K562 (cell line): ENCODE measurements at regions not wholly inside any gene's neighbourhood (a gene's known extent, or its start where the extent isn't known, plus 50 kb on each side); places are given as distances from the start of the nearest gene placed in this dataset.
A peak's percentile ranks its signal among the peaks of the same experiment; 100 is the strongest.

Experiments used
- ATAC-seq: fragments of 200-7000 bp; cut with Tn5 transposase; 3 replicates; pipeline ENCODE4 v1.9.1; 2020; ENCODE audit warnings: moderate library complexity
- BruUV-seq: library from RNA; stranded (reverse); fragments of 400-500 nt; replicated peaks from 2 replicates; lab custom pipeline; 2021; lab: Mats Ljungman, UMichigan
- CTCF ChIA-PET: fragments of 300-600 bp; formaldehyde crosslinking; extraction: SDS; loops from one replicate; lab custom pipeline; 2021; ENCODE audit warnings: low intra/inter-chr PET ratio; lab: Yijun Ruan, JAX
- POLR2A ChIA-PET: fragments of 300-600, 350-650 bp; sonication (Branson Sonifier 250); formaldehyde crosslinking; extraction: SDS; loops from one replicate; lab custom pipeline; 2021; ENCODE audit warnings: antibody characterized with exemption, inconsistent platforms; lab: Yijun Ruan, JAX
- DNase-seq, 4 experiments: peaks; one replicate each; pipeline versions ENCODE4 v3.0.0 to v3.0.0-alpha.2; 2011 to 2018; ENCODE audit warnings: low spot score in 3 of 4, mixed read lengths in 3 of 4; ENCODE audit errors: extremely low read depth in 1 of 4
- FAIRE-seq: peaks from 2 replicates; lab custom pipeline; 2011; peaks lifted over from hg19 to GRCh38; lab: Jason Lieb, UNC
- H2AFZ ChIP-seq: 2 replicates; pipeline ENCODE4 v1.6.0; 2011; ENCODE audit warnings: low read depth, low read length, control low read depth, inconsistent platforms
- H3K27ac ChIP-seq: fragments of 200-600 bp; 3 replicates; pipeline ENCODE4 v1.8.0; 2011; ENCODE audit warnings: low read depth, mild to moderate bottlenecking, control low read depth, inconsistent platforms, low read length, moderate library complexity, mixed read lengths; ENCODE audit errors: extremely low read depth
- H3K27me3 ChIP-seq, 2 experiments: fragments of 300-600 bp in 1 of 2; 2 replicates in 1 of 2; 3 replicates in 1 of 2; pipeline versions ENCODE4 v1.6.0 to v1.8.0; 2011; ENCODE audit warnings: inconsistent platforms in 2 of 2, low read length in 2 of 2, mild to moderate bottlenecking in 1 of 2, mixed read lengths in 1 of 2, moderate library complexity in 1 of 2; ENCODE audit not compliant: control insufficient read depth in 2 of 2, insufficient read depth in 2 of 2
- H3K36me3 ChIP-seq: fragments of 300-600 bp; 3 replicates; pipeline ENCODE4 v1.8.0; 2011; ENCODE audit warnings: mild to moderate bottlenecking, low read length, inconsistent platforms; ENCODE audit not compliant: control insufficient read depth, insufficient read depth
- H3K4me1 ChIP-seq, 2 experiments: fragments of 200-600 bp in 1 of 2; replicated peaks in 1 of 2; 2 replicates in 1 of 2; 3 replicates in 1 of 2; pipeline versions ENCODE4 v1.5.1 to v1.8.0; 2011; ENCODE audit warnings: inconsistent platforms in 2 of 2, low read length in 2 of 2, mild to moderate bottlenecking in 1 of 2, mixed read lengths in 1 of 2, moderate library complexity in 1 of 2; ENCODE audit not compliant: control insufficient read depth in 2 of 2, insufficient read depth in 2 of 2
- H3K4me2 ChIP-seq: 2 replicates; pipeline ENCODE4 v1.6.1; 2011; ENCODE audit warnings: low read length, control low read depth, inconsistent platforms, mixed read lengths; ENCODE audit not compliant: insufficient read depth
- H3K4me3 ChIP-seq: fragments of 200-600 bp; sonication (generic), shearing (Covaris generic); 2 replicates; pipeline ENCODE4 v1.5.1; 2016; ENCODE audit warnings: control low read depth, inconsistent platforms
- H3K79me2 ChIP-seq: fragments of 200-600 bp; 3 replicates; pipeline ENCODE4 v1.8.0; 2011; ENCODE audit warnings: low read length, inconsistent platforms; ENCODE audit not compliant: control insufficient read depth, insufficient read depth
- H3K9ac ChIP-seq, 2 experiments: 2 replicates each; pipeline versions ENCODE4 v1.6.0 to v1.6.1; 2011; ENCODE audit warnings: low read depth in 2 of 2, low read length in 2 of 2, control low read depth in 1 of 2, inconsistent platforms in 1 of 2, mild to moderate bottlenecking in 1 of 2, mixed read lengths in 1 of 2; ENCODE audit not compliant: insufficient read depth in 1 of 2
- H3K9me1 ChIP-seq: one replicate; pipeline ENCODE4 v1.6.0; 2011; ENCODE audit warnings: inconsistent platforms, mild to moderate bottlenecking, low read length, moderate library complexity; ENCODE audit not compliant: control insufficient read depth, insufficient read depth
- H3K9me3 ChIP-seq: replicated peaks from 2 replicates; pipeline ENCODE4 v1.5.1; 2011; ENCODE audit warnings: low read depth, low read length, inconsistent platforms; ENCODE audit not compliant: control insufficient read depth, insufficient read depth
- H4K20me1 ChIP-seq: replicated peaks from 2 replicates; pipeline ENCODE4 v1.6.1; 2011; ENCODE audit warnings: low read length, inconsistent platforms, mixed read lengths; ENCODE audit not compliant: control insufficient read depth, insufficient read depth
- ID3 ChIP-seq, 2 experiments: fragments of 250-450 bp in 1 of 2; fragments of 450-650 bp in 1 of 2; sonication (Bioruptor Pico) in 1 of 2; IDR thresholded peaks; 2 replicates each; pipeline versions ENCODE4 v1.6.1 to v1.8.0; 2016 to 2021; ENCODE audit warnings: mild to moderate bottlenecking in 2 of 2, moderate library complexity in 2 of 2, missing compliant biosample characterization in 1 of 2, missing genetic modification characterization in 1 of 2
- KDM1A ChIP-seq, 2 experiments: fragments of 450-650 bp; IDR thresholded peaks; 2 replicates each; pipeline ENCODE4 v1.6.1; 2016; ENCODE audit warnings: mild to moderate bottlenecking in 2 of 2
- REST ChIP-seq, 2 experiments: fragments of 450-650 bp; formaldehyde crosslinking in 1 of 2; IDR thresholded peaks; 2 replicates each; pipeline versions ENCODE4 v1.4.0 to v1.6.1; 2014 to 2020; ENCODE audit warnings: mild to moderate bottlenecking in 2 of 2, borderline replicate concordance in 1 of 2, low read depth in 1 of 2
- ZBTB43 ChIP-seq: sonication (generic); formaldehyde crosslinking; IDR thresholded peaks from 2 replicates; pipeline ENCODE4 v1.8.0; 2023; ENCODE audit warnings: mild to moderate bottlenecking, missing genetic modification reagents
- WGBS: fragments of 100-300 bp; shearing (Covaris generic); methylation state at CpG from one replicate; pipeline ENCODE4 v1.1.6; 2016; ENCODE audit warnings: low coverage, mixed read lengths; ENCODE audit not compliant: insufficient coverage; ENCODE audit errors: missing lambda C conversion rate; 5-methylcytosine and 5-hydroxymethylcytosine counted together
- in situ Hi-C: fragments of 300-500 bp; cut with MboI; formaldehyde crosslinking; loops from 4 replicates; pipeline ENCODE4 v1.15.0; 2018; ENCODE audit warnings: inconsistent platforms, mixed read lengths
- intact Hi-C: fragments of 100-400 bp; cut with micrococcal nuclease; formaldehyde crosslinking; loops from 2 replicates; pipeline ENCODE4 v1.14.2; 2022
- TF ChIP-seq, protein P1 (sequence below), 3 experiments: fragments of 200-800 bp in 1 of 3; sonication (Bioruptor generic) in 1 of 3; sonication (generic) in 1 of 3; formaldehyde crosslinking in 1 of 3; IDR thresholded peaks; 2 replicates each; pipeline versions ENCODE4 v1.6.1 to v1.8.0; 2016 to 2022; ENCODE audit warnings: mild to moderate bottlenecking in 2 of 3, missing compliant biosample characterization in 2 of 3, missing genetic modification characterization in 2 of 3, missing genetic modification reagents in 1 of 3
- TF ChIP-seq, protein P2 (sequence below): fragments of 250-450 bp; sonication (Bioruptor Pico); IDR thresholded peaks from 2 replicates; pipeline ENCODE4 v1.5.0; 2021

DNA sequence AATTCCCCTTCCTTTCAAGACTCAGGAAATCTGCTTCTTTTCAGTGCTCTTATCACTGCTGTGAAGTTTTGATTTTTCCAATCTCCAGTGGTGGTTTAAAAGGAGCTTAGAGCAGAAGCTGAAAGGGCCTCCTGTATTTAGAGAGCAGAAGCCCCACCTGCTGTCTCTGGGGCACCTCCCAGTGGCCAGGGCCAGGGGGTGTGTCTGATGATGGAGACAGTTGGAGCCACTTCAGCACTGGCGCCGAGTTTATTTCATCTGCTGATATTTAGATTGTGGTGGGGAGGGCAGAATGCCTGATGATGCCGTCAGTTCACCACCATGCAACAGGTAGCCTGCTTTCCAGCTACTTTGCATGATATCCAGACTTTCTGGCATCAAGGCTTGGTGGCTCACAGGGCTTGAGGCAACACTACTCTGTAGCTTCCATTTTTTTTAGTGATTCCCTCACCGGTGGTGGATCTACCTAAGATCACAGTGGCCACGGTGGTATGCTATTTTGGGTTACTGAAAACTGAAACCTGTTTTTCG, 371.9 kb downstream of the KCNRG start:
- 15% methylated on average over 6 of the region's 6 CpGs for WGBS
- peaks cover 0 to 18% of the 10 kb centered on the region in 2 experiments; a peak in 2 of 5 replicates for H3K4me1 ChIP-seq
- H3K9me3 ChIP-seq: no peaks in the 10 kb centered on the region
- in situ Hi-C loops: no loop called here
- H3K27me3 ChIP-seq: no peaks in the 10 kb centered on the region
- peak; percentile 97 for ATAC-seq
- FAIRE-seq: peak; percentile 56
- no peak overlapping the region for H3K4me3 ChIP-seq
- DNase-seq: peak; percentile 23 to 65 (median 44)
- ChIA-PET CTCF (no interaction called here), POLR2A (interaction anchor here (0.6 to 0.9 kb wide), 3 partner anchors 119 to 299 kb away, joined by 3 to 4 read pairs (median 3); no protein-coding TSS in a partner anchor)
- H4K20me1 ChIP-seq: no peaks in the 10 kb centered on the region
- H3K9ac ChIP-seq: no peak overlapping the region
- no peaks in the 10 kb centered on the region for H3K9me1 ChIP-seq
- H3K79me2 ChIP-seq: no peaks in the 10 kb centered on the region
- no peak overlapping the region for H2AFZ ChIP-seq
- H3K27ac ChIP-seq: no peak overlapping the region
- intact Hi-C loops: loop anchor here (5.0 kb wide), 2 partner anchors 300 to 415 kb away; no protein-coding TSS in a partner anchor
- H3K4me2 ChIP-seq: no peak overlapping the region; the same call in 1 of the 2 replicates
- H3K36me3 ChIP-seq: no peaks in the 10 kb centered on the region
- BruUV-seq: no TSS peak
- TF ChIP-seq, protein P1, sequence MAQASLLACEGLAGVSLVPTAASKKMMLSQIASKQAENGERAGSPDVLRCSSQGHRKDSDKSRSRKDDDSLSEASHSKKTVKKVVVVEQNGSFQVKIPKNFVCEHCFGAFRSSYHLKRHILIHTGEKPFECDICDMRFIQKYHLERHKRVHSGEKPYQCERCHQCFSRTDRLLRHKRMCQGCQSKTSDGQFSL (CRISPR knock-in tag; IDR thresholded peaks at IDR 0.05): no peak
- TF ChIP-seq, protein P1 (tag; IDR thresholded peaks at IDR 0.05): no peak
- TF ChIP-seq, protein P2, sequence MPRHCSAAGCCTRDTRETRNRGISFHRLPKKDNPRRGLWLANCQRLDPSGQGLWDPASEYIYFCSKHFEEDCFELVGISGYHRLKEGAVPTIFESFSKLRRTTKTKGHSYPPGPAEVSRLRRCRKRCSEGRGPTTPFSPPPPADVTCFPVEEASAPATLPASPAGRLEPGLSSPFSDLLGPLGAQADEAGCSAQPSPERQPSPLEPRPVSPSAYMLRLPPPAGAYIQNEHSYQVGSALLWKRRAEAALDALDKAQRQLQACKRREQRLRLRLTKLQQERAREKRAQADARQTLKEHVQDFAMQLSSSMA (CRISPR knock-in tag): no peak
- TF ChIP-seq ID3 (CRISPR knock-in tag; IDR thresholded peaks at IDR 0.05): no peak
- TF ChIP-seq ID3 (tag; IDR thresholded peaks at IDR 0.05): no peak
- peak; percentile 56; the same call in 1 of the 2 replicates for TF ChIP-seq REST (IDR thresholded peaks at IDR 0.05; ENCODE audit: borderline replicate concordance)
- TF ChIP-seq REST (CRISPR knock-in tag; IDR thresholded peaks at IDR 0.05; ENCODE audit: low read depth): no peak
- TF ChIP-seq KDM1A (IDR thresholded peaks at IDR 0.05): peak; percentile 83 to 84
- TF ChIP-seq ZBTB43 (CRISPR knock-in tag): no peak
